ENCODE measurements at regions not wholly inside any gene's neighbourhood (a gene's known extent, or its start where the extent isn't known, plus 50 kb on each side); places are given as distances from the start of the nearest gene placed in this dataset.

DNA sequence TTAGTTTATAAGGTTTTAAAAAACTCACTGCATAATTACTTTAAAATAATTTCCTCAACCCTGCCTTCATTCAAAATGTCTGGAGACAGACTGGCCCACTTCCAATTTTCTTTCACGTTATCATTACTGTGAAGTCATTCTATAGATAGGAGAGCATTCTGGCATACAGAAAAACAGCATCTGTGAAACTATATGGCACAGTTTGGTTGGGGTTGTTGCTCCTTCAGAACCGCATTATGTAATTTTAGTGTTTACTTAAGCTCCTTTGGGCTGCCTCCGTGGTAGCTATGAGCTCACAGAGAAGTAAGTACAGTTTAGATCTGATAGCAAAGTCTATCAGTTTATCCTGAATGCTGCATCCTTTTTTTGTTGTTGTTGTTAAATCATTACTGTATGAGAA lies 104.3 kb downstream of the KCNRG start:
- TF ChIP-seq, protein P1, sequence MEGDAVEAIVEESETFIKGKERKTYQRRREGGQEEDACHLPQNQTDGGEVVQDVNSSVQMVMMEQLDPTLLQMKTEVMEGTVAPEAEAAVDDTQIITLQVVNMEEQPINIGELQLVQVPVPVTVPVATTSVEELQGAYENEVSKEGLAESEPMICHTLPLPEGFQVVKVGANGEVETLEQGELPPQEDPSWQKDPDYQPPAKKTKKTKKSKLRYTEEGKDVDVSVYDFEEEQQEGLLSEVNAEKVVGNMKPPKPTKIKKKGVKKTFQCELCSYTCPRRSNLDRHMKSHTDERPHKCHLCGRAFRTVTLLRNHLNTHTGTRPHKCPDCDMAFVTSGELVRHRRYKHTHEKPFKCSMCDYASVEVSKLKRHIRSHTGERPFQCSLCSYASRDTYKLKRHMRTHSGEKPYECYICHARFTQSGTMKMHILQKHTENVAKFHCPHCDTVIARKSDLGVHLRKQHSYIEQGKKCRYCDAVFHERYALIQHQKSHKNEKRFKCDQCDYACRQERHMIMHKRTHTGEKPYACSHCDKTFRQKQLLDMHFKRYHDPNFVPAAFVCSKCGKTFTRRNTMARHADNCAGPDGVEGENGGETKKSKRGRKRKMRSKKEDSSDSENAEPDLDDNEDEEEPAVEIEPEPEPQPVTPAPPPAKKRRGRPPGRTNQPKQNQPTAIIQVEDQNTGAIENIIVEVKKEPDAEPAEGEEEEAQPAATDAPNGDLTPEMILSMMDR (IDR thresholded peaks at IDR 0.05) = no peak
- no peak for TF ChIP-seq POLR2A (IDR thresholded peaks at IDR 0.05)

Measured in body of pancreas (tissue), 4 donors.